Dendritic cell treated with granulocyte-macrophage colony-stimulating factor and Interleukin-4, amounts not matched to agents 40 ng/mL and 50 ng/mL, for 4 days (primary cell): ENCODE measurements at regions not wholly inside any gene's neighbourhood (a gene's known extent, or its start where the extent isn't known, plus 50 kb on each side); places are given as distances from the start of the nearest gene placed in this dataset.
"Not testable (repeated sequence)": the region's sequence is repeated elsewhere in the genome, so short reads cannot be mapped to it uniquely, and the experiment has no call there.

Source experiments
- H3K27ac Mint-ChIP-seq: one replicate; pipeline ENCODE4 v1.8.0; 2022; ENCODE audit warnings: mild to moderate bottlenecking, mixed read lengths
- H3K27me3 Mint-ChIP-seq: one replicate; pipeline ENCODE4 v1.8.0; 2022; ENCODE audit warnings: mild to moderate bottlenecking, mixed read lengths
- H3K36me3 Mint-ChIP-seq: one replicate; pipeline ENCODE4 v1.8.0; 2022; ENCODE audit warnings: low read depth, mixed read lengths
- H3K4me1 Mint-ChIP-seq: one replicate; pipeline ENCODE4 v1.8.0; 2022; ENCODE audit warnings: low read depth, mixed read lengths
- H3K4me3 Mint-ChIP-seq: one replicate; pipeline ENCODE4 v1.8.0; 2022; ENCODE audit warnings: mild to moderate bottlenecking, moderate library complexity, mixed read lengths
- H3K9me3 Mint-ChIP-seq: one replicate; pipeline ENCODE4 v1.8.0; 2022; ENCODE audit warnings: mixed read lengths
- intact Hi-C: fragments of 100-400 bp; cut with micrococcal nuclease; formaldehyde crosslinking; loops from one replicate; pipeline ENCODE4 v1.15.0; 2022

DNA sequence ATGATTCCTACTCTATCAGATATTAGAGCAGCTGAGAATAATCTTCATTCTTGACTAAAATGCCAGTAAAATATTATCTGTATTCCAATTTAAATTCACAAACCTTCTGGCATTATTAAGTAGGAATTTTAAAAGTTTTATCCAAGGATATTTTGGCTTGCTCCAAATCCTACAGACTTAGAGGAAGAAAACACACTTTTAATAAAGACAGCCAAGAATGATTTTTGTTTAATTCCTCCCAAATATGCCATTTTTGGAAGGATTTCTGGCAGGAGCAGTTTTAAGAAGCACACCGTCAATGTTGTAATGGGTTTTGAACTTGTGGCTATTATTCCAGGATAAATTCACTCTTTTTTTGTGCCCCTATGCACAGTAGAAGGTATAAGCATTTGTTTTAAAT lies 355.1 kb downstream of the SLITRK5 start:
- peaks cover 7% of the 10 kb centered on the region for H3K9me3 Mint-ChIP-seq
- peaks cover 7% of the 10 kb centered on the region for H3K4me1 Mint-ChIP-seq
- intact Hi-C loops: no loop called here
- H3K27me3 Mint-ChIP-seq: no peaks in the 10 kb centered on the region
- no peak overlapping the region for H3K27ac Mint-ChIP-seq
- H3K36me3 Mint-ChIP-seq: no peaks in the 10 kb centered on the region
- no peak overlapping the region for H3K4me3 Mint-ChIP-seq

DNA sequence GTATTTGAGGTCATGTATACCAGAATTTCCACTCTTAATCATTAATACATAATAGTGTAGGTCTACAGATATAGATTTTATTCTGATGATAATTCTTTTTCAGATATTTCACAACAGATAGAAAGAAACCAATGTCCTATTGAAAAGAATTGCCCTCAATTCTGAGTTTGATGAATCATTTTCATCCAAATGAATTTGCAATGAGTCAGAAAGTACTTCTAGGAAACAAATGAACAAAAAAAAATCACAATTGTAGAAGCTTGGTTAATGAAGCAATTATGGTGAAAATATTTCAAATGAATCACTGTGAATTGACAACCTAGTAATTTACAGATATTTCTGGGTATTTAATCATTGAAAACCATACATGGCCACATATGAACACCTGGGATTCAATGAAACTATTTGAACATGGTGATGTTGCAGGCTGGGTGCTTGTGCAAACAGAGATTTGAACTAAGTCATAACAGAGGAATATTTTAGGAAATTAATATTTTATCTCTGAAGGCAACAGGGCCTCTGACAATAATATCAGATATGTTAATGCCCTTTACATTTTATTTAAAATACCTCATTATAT lies 360.9 kb downstream of the SLITRK5 start:
- Mint-ChIP-seq H3K27me3 (no peaks in the 10 kb centered on the region), H3K4me3 (no peak overlapping the region), H3K27ac (no peak overlapping the region), H3K4me1 (no peaks in the 10 kb centered on the region), H3K36me3 (no peaks in the 10 kb centered on the region), H3K9me3 (peaks cover 11% of the 10 kb centered on the region)
- intact Hi-C loops: no loop called here

DNA sequence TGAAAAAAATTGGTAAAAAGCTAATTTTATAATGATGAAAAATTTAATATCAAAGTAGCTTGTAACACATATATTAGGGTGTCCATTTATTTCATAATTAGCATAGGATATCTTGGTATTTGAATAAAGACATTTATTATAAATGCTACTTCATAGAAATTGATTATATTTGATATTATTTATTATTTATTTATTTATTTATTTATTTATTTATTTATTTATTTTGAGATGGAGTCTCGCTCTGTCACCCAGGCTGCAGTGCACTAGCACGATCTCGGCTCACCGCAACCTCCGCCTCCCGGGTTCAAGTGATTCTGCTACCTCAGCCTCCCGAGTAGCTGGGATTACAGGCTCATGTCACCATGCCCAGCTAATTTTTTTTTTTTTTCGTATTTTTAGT lies 365.0 kb downstream of the SLITRK5 start:
- H3K4me1 Mint-ChIP-seq, H3K4me3 Mint-ChIP-seq, intact Hi-C loops, H3K27me3 Mint-ChIP-seq, H3K27ac Mint-ChIP-seq, H3K36me3 Mint-ChIP-seq: not testable (repeated sequence)
- H3K9me3 Mint-ChIP-seq: peaks cover 20% of the 10 kb centered on the region

DNA sequence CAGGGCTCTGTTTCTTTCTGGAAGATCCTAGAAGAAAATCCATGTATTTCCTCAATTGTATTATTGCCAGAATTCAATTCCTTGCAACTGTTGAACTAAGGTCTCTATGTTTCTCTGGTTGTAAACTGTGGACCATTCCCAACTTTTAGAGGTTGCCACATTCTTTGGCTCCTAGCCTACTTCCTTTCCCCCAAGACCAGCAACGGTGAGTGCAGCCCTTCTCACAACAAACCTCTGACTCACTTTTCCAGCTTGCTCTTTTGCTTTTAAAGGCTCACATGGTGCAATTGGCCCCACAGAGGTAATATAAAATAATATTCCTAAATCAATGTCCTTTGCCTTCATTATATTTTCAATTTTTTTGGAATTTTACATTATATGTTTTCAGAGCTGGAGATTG lies 371.3 kb downstream of the SLITRK5 start:
- Mint-ChIP-seq H3K27me3 (no peaks in the 10 kb centered on the region), H3K27ac (no peak overlapping the region), H3K4me3 (no peak overlapping the region), H3K4me1 (no peaks in the 10 kb centered on the region), H3K9me3 (peaks cover 14% of the 10 kb centered on the region), H3K36me3 (no peaks in the 10 kb centered on the region)
- intact Hi-C loops: no loop called here

DNA sequence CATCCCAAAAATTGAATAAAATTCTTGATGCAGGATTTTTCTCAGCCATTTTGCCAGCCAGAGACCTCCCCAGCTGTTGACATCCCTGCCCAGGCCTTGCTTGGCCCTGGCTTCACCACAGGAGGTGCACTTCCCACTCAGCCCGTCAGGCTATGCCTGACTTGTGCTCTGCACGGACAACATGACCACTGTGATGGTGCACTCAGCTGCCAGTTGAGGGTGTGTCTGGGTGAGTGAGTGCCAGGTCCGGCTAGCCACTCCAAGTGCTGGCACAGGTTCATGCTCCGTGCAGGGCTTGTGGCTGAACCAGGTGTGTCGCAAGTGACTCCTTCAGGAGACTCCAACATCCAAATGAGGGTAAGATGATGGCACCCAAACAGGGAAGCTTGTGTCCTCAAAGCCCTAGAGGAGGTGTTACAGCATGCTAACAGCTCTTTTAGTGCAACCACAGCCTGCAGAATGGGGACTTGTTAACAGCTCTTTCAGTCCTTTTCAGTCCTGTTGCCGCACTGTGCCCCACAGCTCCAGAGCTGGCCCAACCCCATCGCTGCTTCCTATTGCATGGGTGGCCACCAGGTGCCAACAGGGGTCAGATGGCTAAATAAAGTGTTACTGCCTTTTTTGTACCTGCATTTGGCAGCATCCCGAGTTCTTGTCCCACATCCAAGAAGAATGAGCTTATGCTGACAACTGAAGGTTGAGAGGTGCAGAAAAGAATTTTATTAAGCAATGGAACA lies 380.7 kb downstream of the SLITRK5 start:
- H3K27me3 Mint-ChIP-seq: no peaks in the 10 kb centered on the region
- intact Hi-C loops: no loop called here
- H3K27ac Mint-ChIP-seq: no peak overlapping the region
- no peaks in the 10 kb centered on the region for H3K36me3 Mint-ChIP-seq
- no peaks in the 10 kb centered on the region for H3K4me1 Mint-ChIP-seq
- H3K4me3 Mint-ChIP-seq: no peak overlapping the region
- H3K9me3 Mint-ChIP-seq: peaks cover 54% of the 10 kb centered on the region

DNA sequence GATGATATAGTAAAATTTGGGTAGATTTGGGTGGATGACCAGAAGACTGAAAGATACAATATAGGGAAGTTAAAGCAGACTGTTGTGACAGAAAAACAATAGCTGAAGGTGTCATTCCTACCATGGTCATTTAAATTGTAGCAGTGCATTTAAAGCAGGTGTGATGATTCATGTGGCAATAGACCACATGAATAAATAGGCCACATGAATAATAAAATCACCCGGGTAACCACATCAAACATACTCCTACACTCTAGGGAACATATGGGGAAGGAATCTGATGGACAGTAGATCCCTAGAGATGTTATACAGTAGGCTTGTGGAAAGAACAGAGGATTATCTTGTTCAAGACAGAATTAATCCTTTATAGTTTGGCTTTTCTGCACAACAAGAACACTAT lies 392.6 kb downstream of the SLITRK5 start:
- Mint-ChIP-seq H3K36me3 (no peaks in the 10 kb centered on the region), H3K27me3 (no peaks in the 10 kb centered on the region), H3K4me3 (no peak overlapping the region)

DNA sequence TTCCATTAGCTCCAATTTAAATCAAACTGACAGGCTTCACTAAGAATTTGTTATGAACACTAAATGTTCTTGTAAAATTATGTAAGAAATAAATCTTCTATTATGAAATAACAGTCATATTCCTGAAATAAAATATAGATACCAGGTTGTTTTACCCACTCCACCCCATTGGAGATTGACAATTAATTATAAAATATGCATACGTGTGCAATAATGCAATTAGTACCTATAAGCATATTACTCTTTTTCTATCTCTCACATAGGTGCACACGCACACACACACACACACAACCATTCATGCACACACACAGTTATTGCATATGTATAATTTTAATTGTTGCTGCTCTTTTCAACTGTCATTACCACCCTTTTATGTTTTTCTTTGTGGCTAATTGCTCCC lies 395.7 kb downstream of the SLITRK5 start:
- Mint-ChIP-seq H3K9me3 (peaks cover 15% of the 10 kb centered on the region), H3K4me1 (no peaks in the 10 kb centered on the region), H3K4me3 (no peak overlapping the region), H3K36me3 (no peaks in the 10 kb centered on the region), H3K27me3 (no peaks in the 10 kb centered on the region), H3K27ac (no peak overlapping the region)
- intact Hi-C loops: no loop called here

More for the DNA sequence above, 392.6 kb downstream of the SLITRK5 start:
- Mint-ChIP-seq H3K9me3 (peaks cover 24% of the 10 kb centered on the region), H3K27ac (no peak overlapping the region), H3K4me1 (no peaks in the 10 kb centered on the region)
- intact Hi-C loops: no loop called here

DNA sequence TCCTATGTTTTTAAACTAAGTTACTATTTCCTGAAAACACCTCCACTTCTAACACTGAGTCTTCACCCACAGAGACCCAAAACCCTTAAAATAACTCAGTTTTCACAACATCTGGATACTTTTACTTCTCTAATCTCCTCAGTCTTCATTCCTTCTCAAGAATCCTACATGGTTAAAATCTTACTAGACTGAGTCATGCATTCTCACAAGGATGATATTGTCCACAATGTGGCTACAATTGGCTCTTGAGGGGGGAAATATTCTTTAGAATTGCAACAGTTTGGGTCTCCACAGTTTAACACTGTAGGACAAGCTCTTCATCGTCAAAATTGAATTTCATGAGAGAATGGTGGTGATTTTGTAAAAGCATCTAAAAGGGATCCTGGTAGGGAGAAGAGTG lies 397.1 kb downstream of the SLITRK5 start:
- intact Hi-C loops: no loop called here
- Mint-ChIP-seq H3K36me3 (no peaks in the 10 kb centered on the region), H3K4me1 (no peaks in the 10 kb centered on the region), H3K27ac (no peak overlapping the region), H3K9me3 (peaks cover 7% of the 10 kb centered on the region), H3K4me3 (no peak overlapping the region), H3K27me3 (no peaks in the 10 kb centered on the region)

DNA sequence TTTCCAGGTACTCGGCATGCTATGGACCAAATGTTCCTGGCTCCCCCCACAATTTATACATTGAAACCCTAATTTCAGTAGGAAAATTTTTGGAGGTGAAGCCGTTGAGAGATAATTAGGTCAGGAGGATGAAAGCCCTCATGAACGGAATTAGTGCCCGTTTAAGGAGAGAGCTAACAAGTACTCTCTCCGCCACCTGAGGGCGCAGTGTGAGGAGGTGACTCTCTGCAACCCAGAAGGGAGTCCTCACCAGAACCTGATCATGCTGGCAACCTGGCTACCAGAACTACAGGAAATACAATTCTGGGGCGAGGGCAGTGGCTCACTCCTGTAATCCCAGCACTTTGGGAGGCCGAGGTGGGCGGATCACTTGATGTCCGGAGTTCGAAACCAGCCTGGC lies 397.8 kb downstream of the SLITRK5 start:
- H3K27ac Mint-ChIP-seq: no peak overlapping the region
- H3K4me3 Mint-ChIP-seq: no peak overlapping the region
- H3K36me3 Mint-ChIP-seq: no peaks in the 10 kb centered on the region
- H3K27me3 Mint-ChIP-seq: no peaks in the 10 kb centered on the region
- H3K9me3 Mint-ChIP-seq: peaks cover 7% of the 10 kb centered on the region
- intact Hi-C loops: no loop called here
- no peaks in the 10 kb centered on the region for H3K4me1 Mint-ChIP-seq

DNA sequence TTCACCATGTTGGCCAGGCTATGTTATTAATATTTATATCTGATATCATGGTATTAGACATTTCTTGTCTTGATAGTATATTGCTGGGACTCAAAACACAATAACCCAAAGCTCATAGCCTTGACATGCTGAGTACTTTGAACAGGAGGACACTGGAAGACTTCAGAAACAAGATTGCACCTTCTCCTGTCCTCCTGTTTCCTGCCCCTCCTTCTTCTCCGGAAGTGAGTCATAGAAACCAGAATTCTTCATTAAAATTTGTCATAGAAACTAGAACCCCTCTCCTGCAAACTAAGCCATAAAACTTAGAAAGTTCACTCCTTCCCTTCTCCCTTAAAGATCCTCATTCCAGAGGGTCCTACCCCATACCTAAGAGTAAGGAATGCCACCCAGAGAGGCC lies 400.2 kb downstream of the SLITRK5 start:
- Mint-ChIP-seq H3K36me3 (no peaks in the 10 kb centered on the region), H3K4me3 (no peak overlapping the region), H3K27ac (no peak overlapping the region), H3K27me3 (no peaks in the 10 kb centered on the region), H3K9me3 (peaks cover 7% of the 10 kb centered on the region), H3K4me1 (no peaks in the 10 kb centered on the region)
- intact Hi-C loops: no loop called here

DNA sequence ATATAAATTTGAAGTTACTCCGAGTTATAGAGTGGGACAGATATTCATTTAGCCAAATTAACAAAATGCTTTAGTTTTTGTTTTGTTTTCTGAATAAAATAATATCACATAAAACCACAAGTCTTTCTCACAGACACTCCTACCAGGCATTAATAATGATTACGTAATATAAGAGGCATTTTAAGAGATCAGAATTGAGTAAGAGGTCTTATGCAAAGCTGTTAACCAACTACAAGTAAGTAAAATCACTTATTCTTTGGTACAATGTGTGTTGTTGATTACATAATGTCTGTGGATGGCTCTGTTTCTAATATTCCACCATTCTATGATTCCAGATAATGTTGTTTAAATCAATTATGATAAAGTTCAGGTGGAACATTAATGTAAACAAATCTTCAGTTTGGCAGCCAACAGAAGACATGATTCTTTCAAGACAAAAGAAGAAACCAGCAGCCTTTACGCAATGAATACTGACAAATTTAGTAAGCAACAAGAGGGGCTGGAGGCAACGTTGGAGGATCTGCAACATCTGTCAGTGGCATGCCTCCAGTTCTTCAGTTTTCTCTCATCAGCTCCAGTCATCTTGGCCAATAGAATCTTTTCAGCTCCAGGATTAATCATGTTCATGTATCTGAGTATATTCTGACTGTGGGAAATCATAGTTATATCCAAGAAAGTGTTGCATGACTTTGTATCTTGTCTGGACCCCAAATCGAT lies 403.8 kb downstream of the SLITRK5 start:
- Mint-ChIP-seq H3K4me1 (no peaks in the 10 kb centered on the region), H3K27me3 (no peaks in the 10 kb centered on the region), H3K27ac (no peak overlapping the region), H3K9me3 (peaks cover 7% of the 10 kb centered on the region), H3K4me3 (no peak overlapping the region), H3K36me3 (no peaks in the 10 kb centered on the region)
- intact Hi-C loops: no loop called here

DNA sequence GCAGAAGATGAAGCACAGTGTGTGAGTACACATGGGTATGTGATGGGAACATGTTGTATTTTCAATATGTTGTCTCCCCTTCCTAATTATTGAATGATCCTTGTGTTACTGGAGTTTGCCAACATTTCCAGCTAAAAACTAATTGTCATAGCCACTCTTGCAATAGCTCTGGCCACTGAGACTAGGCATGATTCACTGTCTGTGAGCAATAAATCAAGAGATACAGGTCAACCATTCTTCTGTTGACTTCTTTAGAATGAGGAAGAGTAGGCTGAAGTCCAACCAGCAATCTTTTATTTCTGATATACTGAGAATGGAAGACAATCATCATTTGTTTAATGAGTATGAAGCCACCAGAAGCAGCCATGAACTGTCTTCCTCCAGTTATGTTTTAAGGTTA lies 413.9 kb downstream of the SLITRK5 start:
- Mint-ChIP-seq H3K36me3 (no peaks in the 10 kb centered on the region), H3K4me3 (no peak overlapping the region), H3K27me3 (no peaks in the 10 kb centered on the region), H3K4me1 (no peaks in the 10 kb centered on the region), H3K9me3 (peaks cover 1% of the 10 kb centered on the region), H3K27ac (no peak overlapping the region)
- intact Hi-C loops: no loop called here

DNA sequence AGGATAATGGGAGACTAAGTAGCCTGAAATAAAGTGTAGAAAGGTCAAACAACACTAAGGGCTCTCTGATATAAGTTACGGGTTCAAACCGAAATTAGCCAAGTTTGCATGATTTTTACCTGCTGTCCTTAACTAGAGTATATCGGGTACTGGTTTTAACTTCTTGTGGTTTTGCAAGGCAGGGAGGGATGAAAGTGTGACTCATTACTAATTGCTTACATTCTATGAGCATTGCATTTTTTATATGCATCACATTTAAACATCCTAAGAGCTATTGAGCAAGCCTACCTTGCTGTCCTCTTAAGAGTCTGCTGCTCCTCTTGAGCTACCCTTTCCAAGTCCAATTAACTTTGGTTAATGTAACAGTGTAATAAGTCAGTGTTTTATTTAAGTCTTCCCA lies 415.4 kb downstream of the SLITRK5 start:
- Mint-ChIP-seq H3K27ac (no peak overlapping the region), H3K27me3 (no peaks in the 10 kb centered on the region), H3K4me1 (no peaks in the 10 kb centered on the region), H3K36me3 (no peaks in the 10 kb centered on the region), H3K9me3 (peaks cover 15% of the 10 kb centered on the region), H3K4me3 (no peak overlapping the region)
- intact Hi-C loops: no loop called here

DNA sequence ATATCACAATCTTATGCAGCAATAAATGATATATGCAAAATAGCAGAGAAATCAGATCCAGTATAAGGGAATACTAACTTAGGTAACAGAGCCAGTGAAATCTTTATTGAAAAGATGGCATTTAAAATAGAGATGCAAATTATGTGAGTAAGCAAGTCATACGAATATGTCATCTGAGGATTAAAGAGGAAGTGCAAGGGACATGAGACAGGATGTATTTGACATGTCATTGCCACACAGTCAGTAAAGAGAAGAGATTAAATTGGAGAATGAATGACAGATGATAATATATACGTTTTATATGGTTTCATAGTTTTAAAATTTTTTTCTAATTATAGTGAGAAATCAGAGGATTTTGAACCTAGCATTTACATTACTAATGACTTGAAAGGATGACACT lies 426.4 kb downstream of the SLITRK5 start:
- H3K27ac Mint-ChIP-seq: no peak overlapping the region
- H3K36me3 Mint-ChIP-seq: no peaks in the 10 kb centered on the region
- intact Hi-C loops: no loop called here
- H3K4me1 Mint-ChIP-seq: no peaks in the 10 kb centered on the region
- H3K27me3 Mint-ChIP-seq: no peaks in the 10 kb centered on the region
- H3K4me3 Mint-ChIP-seq: no peak overlapping the region
- peaks cover 45% of the 10 kb centered on the region for H3K9me3 Mint-ChIP-seq
